Ascending aorta (tissue), 2 donors: ENCODE measurements at regions not wholly inside any gene's neighbourhood (a gene's known extent, or its start where the extent isn't known, plus 50 kb on each side); places are given as distances from the start of the nearest gene placed in this dataset.

Experiments used
- DNase-seq, 2 donors: peaks; one replicate each; pipeline ENCODE4 v3.0.0-alpha.2; 2019; ENCODE audit warnings: low spot score in 2 of 2
- H3K27ac ChIP-seq, 2 donors: fragments of 200-600 bp; sonication (generic); one replicate each; pipeline ENCODE4 v1.5.1; 2016 to 2017; ENCODE audit warnings: mild to moderate bottlenecking in 1 of 2
- H3K27me3 ChIP-seq: fragments of 200-600 bp; sonication (generic); one replicate; pipeline ENCODE4 v1.5.1; 2017
- H3K36me3 ChIP-seq, 2 donors: fragments of 200-600 bp; sonication (generic); one replicate each; pipeline ENCODE4 v1.5.1; 2016
- H3K4me1 ChIP-seq, 2 donors: fragments of 200-600 bp; sonication (generic); one replicate each; pipeline ENCODE4 v1.5.1; 2016 to 2017; ENCODE audit warnings: mild to moderate bottlenecking in 1 of 2
- H3K4me3 ChIP-seq, 2 donors: fragments of 200-600 bp; sonication (generic); one replicate each; pipeline ENCODE4 v1.5.1; 2016 to 2017; ENCODE audit warnings: mild to moderate bottlenecking in 1 of 2
- H3K9me3 ChIP-seq, 2 donors: fragments of 200-600 bp; sonication (generic); one replicate each; pipeline ENCODE4 v1.5.1; 2016
- intact Hi-C: fragments of 100-400 bp; cut with DNase I; formaldehyde crosslinking; loops from one replicate; pipeline ENCODE4 v1.15.1; 2023
- TF ChIP-seq, protein P1 (sequence below), 3 experiments: fragments of 200-600 bp in 2 of 3; fragments of 450-650 bp in 1 of 3; sonication (generic) in 2 of 3; IDR thresholded peaks; one replicate each; pipeline ENCODE4 v1.5.1; 2016 to 2019; ENCODE audit warnings: antibody characterized with exemption in 3 of 3, mild to moderate bottlenecking in 1 of 3, moderate library complexity in 1 of 3

DNA sequence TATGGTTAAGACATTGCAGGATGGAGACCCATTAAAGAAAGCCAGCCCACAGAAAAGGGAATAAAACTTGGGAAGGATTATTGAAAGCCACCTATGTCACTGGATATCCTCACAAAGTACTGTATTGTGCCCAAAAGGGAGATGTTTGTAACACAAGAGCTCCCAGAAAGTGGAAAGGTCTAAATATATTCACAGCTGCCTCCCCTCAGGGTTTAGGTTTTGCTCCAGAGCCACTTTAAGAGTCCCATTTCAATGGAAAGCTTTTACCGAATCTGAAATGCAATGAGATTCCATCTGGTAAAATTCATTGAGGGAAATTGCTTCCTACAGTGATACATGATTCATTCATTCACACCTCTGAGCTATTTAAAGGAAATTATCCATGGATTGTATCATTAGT lies 176.4 kb downstream of the XPNPEP1 start:
- TF ChIP-seq, protein P1, sequence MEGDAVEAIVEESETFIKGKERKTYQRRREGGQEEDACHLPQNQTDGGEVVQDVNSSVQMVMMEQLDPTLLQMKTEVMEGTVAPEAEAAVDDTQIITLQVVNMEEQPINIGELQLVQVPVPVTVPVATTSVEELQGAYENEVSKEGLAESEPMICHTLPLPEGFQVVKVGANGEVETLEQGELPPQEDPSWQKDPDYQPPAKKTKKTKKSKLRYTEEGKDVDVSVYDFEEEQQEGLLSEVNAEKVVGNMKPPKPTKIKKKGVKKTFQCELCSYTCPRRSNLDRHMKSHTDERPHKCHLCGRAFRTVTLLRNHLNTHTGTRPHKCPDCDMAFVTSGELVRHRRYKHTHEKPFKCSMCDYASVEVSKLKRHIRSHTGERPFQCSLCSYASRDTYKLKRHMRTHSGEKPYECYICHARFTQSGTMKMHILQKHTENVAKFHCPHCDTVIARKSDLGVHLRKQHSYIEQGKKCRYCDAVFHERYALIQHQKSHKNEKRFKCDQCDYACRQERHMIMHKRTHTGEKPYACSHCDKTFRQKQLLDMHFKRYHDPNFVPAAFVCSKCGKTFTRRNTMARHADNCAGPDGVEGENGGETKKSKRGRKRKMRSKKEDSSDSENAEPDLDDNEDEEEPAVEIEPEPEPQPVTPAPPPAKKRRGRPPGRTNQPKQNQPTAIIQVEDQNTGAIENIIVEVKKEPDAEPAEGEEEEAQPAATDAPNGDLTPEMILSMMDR (IDR thresholded peaks at IDR 0.05): no peak
- Histone ChIP-seq H3K27me3 (no peaks in the 10 kb centered on the region), H3K9me3 (no peaks in the 10 kb centered on the region), H3K36me3 (no peaks in the 10 kb centered on the region), H3K4me3 (no peak overlapping the region), H3K4me1 (no peaks in the 10 kb centered on the region), H3K27ac (no peak overlapping the region)
- no peak for DNase-seq
- intact Hi-C loops: no loop called here

DNA sequence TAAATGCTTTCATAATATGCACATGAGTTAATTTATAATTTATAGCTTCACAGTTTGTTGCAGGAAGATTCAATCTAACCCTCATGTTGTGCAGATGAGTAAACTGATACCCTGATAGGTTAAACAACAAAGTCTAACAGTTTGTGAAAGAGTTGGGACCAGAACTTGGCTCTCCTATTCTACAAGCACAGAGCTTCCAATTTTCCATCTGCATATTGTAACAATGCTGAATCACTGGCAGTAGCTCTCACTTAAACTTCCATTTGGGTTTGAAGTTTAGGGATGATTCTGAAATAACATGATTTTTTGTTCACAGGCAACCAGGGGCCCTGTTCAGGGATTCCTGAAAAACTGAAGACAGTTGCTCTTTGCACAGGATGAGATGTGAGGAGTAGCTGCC lies 179.3 kb downstream of the XPNPEP1 start:
- TF ChIP-seq, protein P1 (IDR thresholded peaks at IDR 0.05): no peak
- Histone ChIP-seq H3K4me3 (no peak overlapping the region), H3K27me3 (no peaks in the 10 kb centered on the region), H3K27ac (no peak overlapping the region), H3K36me3 (no peaks in the 10 kb centered on the region), H3K4me1 (no peaks in the 10 kb centered on the region), H3K9me3 (no peaks in the 10 kb centered on the region)
- intact Hi-C loops: no loop called here
- no peak for DNase-seq

DNA sequence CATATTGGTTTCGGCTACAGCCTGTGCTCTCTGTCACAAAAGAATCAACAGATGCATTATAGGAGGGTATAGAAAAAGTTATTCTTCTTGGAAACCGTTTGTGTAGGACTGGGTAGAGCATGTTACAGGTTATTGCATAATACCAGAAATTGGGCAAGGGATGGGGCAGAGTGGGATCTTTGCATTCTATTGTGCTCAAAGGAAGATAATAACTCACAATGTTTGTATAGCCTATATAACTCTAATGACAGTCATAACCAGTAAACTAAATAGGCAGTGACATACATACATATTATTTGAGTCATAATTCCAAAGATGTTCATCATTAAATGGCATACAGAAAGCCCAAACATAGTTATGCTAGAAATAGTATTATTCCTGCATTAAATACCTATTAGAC lies 179.7 kb downstream of the XPNPEP1 start:
- Histone ChIP-seq H3K9me3 (no peaks in the 10 kb centered on the region), H3K36me3 (no peaks in the 10 kb centered on the region), H3K27me3 (no peaks in the 10 kb centered on the region), H3K4me1 (no peaks in the 10 kb centered on the region), H3K27ac (no peak overlapping the region), H3K4me3 (no peak overlapping the region)
- intact Hi-C loops: no loop called here
- TF ChIP-seq, protein P1 (IDR thresholded peaks at IDR 0.05): no peak
- no peak for DNase-seq

DNA sequence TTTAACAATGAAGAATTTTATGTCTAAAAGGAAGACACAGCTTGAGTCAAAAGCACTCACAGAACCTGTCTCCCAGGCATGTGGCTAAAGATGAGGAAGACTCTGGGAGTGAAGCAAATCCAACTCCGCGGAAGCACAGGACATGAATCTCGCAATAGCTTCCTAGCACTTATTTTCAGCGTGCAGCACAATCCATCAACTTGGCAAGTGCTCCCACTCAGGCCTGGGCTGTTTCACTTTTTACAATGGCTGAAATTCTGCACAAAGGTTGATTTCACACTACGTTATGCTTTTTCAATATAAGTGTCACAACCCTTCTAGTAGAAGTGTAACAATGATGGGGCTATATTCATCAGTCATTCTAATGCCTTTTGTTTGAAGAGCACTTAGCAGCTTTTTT lies 180.2 kb downstream of the XPNPEP1 start:
- H3K36me3 ChIP-seq: no peaks in the 10 kb centered on the region
- no peaks in the 10 kb centered on the region for H3K4me1 ChIP-seq
- TF ChIP-seq, protein P1 (IDR thresholded peaks at IDR 0.05): no peak
- DNase-seq: no peak
- intact Hi-C loops: no loop called here
- H3K9me3 ChIP-seq: no peaks in the 10 kb centered on the region
- no peaks in the 10 kb centered on the region for H3K27me3 ChIP-seq
- H3K4me3 ChIP-seq: no peak overlapping the region
- H3K27ac ChIP-seq: no peak overlapping the region

DNA sequence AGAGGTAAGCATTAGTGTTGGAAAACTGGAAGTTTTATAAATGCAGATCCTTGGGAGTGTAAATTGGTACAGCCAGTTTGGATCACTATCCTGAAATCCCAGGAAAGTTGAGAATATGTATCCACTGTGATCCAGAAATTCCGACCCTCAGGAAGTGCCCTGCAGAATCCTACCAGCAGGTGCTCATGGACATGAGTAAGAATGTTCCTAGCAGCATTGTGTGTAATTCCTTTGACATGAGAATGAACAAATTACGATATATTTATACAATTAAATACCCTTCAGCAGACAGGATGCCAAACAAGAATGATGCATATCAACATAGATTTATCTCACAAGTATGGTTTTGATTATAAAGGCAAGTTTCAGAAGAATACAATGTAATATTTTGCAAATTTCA lies 181.6 kb downstream of the XPNPEP1 start:
- Histone ChIP-seq H3K9me3 (no peaks in the 10 kb centered on the region), H3K27ac (no peak overlapping the region), H3K4me1 (no peaks in the 10 kb centered on the region), H3K27me3 (no peaks in the 10 kb centered on the region), H3K36me3 (no peaks in the 10 kb centered on the region), H3K4me3 (no peak overlapping the region)
- intact Hi-C loops: no loop called here
- TF ChIP-seq, protein P1 (IDR thresholded peaks at IDR 0.05): no peak
- DNase-seq: no peak

DNA sequence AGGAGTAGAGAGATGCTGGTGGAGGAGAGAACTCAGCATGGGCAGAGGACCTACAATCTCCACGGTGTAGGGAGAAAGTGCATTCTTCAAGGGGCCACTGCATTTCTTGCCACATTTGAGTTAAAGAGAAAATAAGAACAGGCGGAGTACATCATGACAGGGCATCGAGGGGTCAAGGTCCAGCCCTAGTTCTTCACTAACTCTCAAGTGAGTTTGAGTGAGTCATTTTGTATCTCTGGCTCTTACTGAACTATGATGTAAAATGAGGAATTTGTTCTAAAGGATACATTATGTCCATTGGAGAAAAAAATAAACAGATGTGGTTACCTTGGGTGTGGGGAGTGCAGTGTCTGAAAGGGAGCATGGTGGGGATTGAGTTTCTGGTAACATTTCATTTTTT lies 182.9 kb downstream of the XPNPEP1 start:
- H3K4me3 ChIP-seq: no peak overlapping the region
- no peak for DNase-seq
- H3K27me3 ChIP-seq: no peaks in the 10 kb centered on the region
- no peaks in the 10 kb centered on the region for H3K9me3 ChIP-seq
- no peaks in the 10 kb centered on the region for H3K4me1 ChIP-seq
- TF ChIP-seq, protein P1 (IDR thresholded peaks at IDR 0.05): no peak
- no peak overlapping the region for H3K27ac ChIP-seq
- H3K36me3 ChIP-seq: no peaks in the 10 kb centered on the region
- intact Hi-C loops: no loop called here
